PC-9 (cell line): ENCODE measurements at regions not wholly inside any gene's neighbourhood (a gene's known extent, or its start where the extent isn't known, plus 50 kb on each side); places are given as distances from the start of the nearest gene placed in this dataset.

Experiments used
- CTCF ChIP-seq: fragments of 200-600 bp; sonication (generic); conservative IDR thresholded peaks from 2 replicates; pipeline ENCODE4 v1.6.1; 2017; ENCODE audit warnings: mixed run types, antibody characterized with exemption, mild to moderate bottlenecking, moderate library complexity
- EZH2 ChIP-seq: fragments of 200-600 bp; sonication (generic); IDR thresholded peaks from 2 replicates; pipeline ENCODE4 v1.8.0; 2017; ENCODE audit warnings: antibody characterized with exemption, low read depth

GRCh38 chr16:65916995-65917394 lies 449.5 kb upstream of the CDH5 start:
- TF ChIP-seq CTCF (no peak), EZH2 (no peak)
